ENCODE measurements at regions not wholly inside any gene's neighbourhood (a gene's known extent, or its start where the extent isn't known, plus 50 kb on each side); places are given as distances from the start of the nearest gene placed in this dataset.

- ChIA-PET POLR2A (no interaction called here), CTCF (no interaction called here)
- no peaks in the 10 kb centered on the region for H3K4me1 Mint-ChIP-seq
- H3K4me3 Mint-ChIP-seq = no peak overlapping the region
- no peak for DNase-seq
- no peaks in the 10 kb centered on the region for H3K36me3 Mint-ChIP-seq (ENCODE audit: low read depth)
- no peaks in the 10 kb centered on the region for H3K9me3 Mint-ChIP-seq
- no peak overlapping the region for H3K27ac Mint-ChIP-seq
- H3K27me3 Mint-ChIP-seq = no peaks in the 10 kb centered on the region
These were observed 85.9 kb upstream of the ZBTB20 start for GRCh38 chr3:115233021-115233420.

- Mint-ChIP-seq H3K36me3 (ENCODE audit: low read depth) (no peaks in the 10 kb centered on the region), H3K4me3 (no peak overlapping the region), H3K27ac (no peak overlapping the region), H3K9me3 (no peaks in the 10 kb centered on the region), H3K27me3 (no peaks in the 10 kb centered on the region), H3K4me1 (no peaks in the 10 kb centered on the region)
- ChIA-PET CTCF (no interaction called here), POLR2A (no interaction called here)
- no peak for DNase-seq
These were observed 89.4 kb upstream of the ZBTB20 start for GRCh38 chr3:115236496-115236895.

GRCh38 chr3:115239717-115240116 is 92.6 kb upstream of the ZBTB20 start:
- ChIA-PET CTCF (no interaction called here), POLR2A (no interaction called here)
- H3K4me3 Mint-ChIP-seq = no peak overlapping the region
- no peaks in the 10 kb centered on the region for H3K27me3 Mint-ChIP-seq
- no peak overlapping the region for H3K27ac Mint-ChIP-seq
- no peaks in the 10 kb centered on the region for H3K36me3 Mint-ChIP-seq (ENCODE audit: low read depth)
- H3K4me1 Mint-ChIP-seq = no peaks in the 10 kb centered on the region
- no peak for DNase-seq
- H3K9me3 Mint-ChIP-seq = no peaks in the 10 kb centered on the region

GRCh38 chr3:115244350-115244749 is 97.3 kb upstream of the ZBTB20 start:
- CTCF ChIA-PET = interaction anchor here (0.6 kb wide), 1 partner anchor 13 kb away, joined by 3 read pairs; no protein-coding TSS in a partner anchor
- no peak overlapping the region for H3K4me3 Mint-ChIP-seq
- H3K27me3 Mint-ChIP-seq = no peaks in the 10 kb centered on the region
- POLR2A ChIA-PET = no interaction called here
- H3K27ac Mint-ChIP-seq = no peak overlapping the region
- DNase-seq = no peak
- H3K4me1 Mint-ChIP-seq = no peaks in the 10 kb centered on the region
- H3K36me3 Mint-ChIP-seq (ENCODE audit: low read depth) = no peaks in the 10 kb centered on the region
- H3K9me3 Mint-ChIP-seq = no peaks in the 10 kb centered on the region

GRCh38 chr3:115245438-115245837 is 98.3 kb upstream of the ZBTB20 start:
- Mint-ChIP-seq H3K4me3 (no peak overlapping the region), H3K4me1 (no peaks in the 10 kb centered on the region), H3K36me3 (ENCODE audit: low read depth) (no peaks in the 10 kb centered on the region), H3K27me3 (no peaks in the 10 kb centered on the region), H3K27ac (no peak overlapping the region), H3K9me3 (no peaks in the 10 kb centered on the region)
- POLR2A ChIA-PET = no interaction called here
- no peak for DNase-seq
- CTCF ChIA-PET = no interaction called here

- Mint-ChIP-seq H3K27me3 (no peaks in the 10 kb centered on the region), H3K27ac (no peak overlapping the region), H3K9me3 (no peaks in the 10 kb centered on the region), H3K4me3 (no peak overlapping the region), H3K4me1 (no peaks in the 10 kb centered on the region), H3K36me3 (ENCODE audit: low read depth) (no peaks in the 10 kb centered on the region)
- no peak for DNase-seq
- ChIA-PET CTCF (interaction anchor here (1.0 kb wide), 1 partner anchor 10 kb away, joined by 3 read pairs; no protein-coding TSS in a partner anchor), POLR2A (no interaction called here)
These were observed 98.8 kb upstream of the ZBTB20 start for GRCh38 chr3:115245899-115246298.

GRCh38 chr3:115246461-115247020 is 99.5 kb upstream of the ZBTB20 start:
- Mint-ChIP-seq H3K4me3 (no peak overlapping the region), H3K27me3 (no peaks in the 10 kb centered on the region), H3K27ac (no peak overlapping the region), H3K9me3 (no peaks in the 10 kb centered on the region), H3K4me1 (no peaks in the 10 kb centered on the region), H3K36me3 (ENCODE audit: low read depth) (no peaks in the 10 kb centered on the region)
- DNase-seq = no peak
- POLR2A ChIA-PET = no interaction called here
- CTCF ChIA-PET = interaction anchor here (1.0 kb wide), 1 partner anchor 9 kb away, joined by 3 read pairs; no protein-coding TSS in a partner anchor

- CTCF ChIA-PET = no interaction called here
- H3K4me1 Mint-ChIP-seq = no peaks in the 10 kb centered on the region
- H3K27me3 Mint-ChIP-seq = no peaks in the 10 kb centered on the region
- H3K36me3 Mint-ChIP-seq (ENCODE audit: low read depth) = no peaks in the 10 kb centered on the region
- no peak overlapping the region for H3K27ac Mint-ChIP-seq
- DNase-seq = no peak
- no peak overlapping the region for H3K4me3 Mint-ChIP-seq
- POLR2A ChIA-PET = no interaction called here
- no peaks in the 10 kb centered on the region for H3K9me3 Mint-ChIP-seq
These were observed 101.2 kb upstream of the ZBTB20 start for GRCh38 chr3:115248274-115248673.

GRCh38 chr3:115251509-115251908 is 104.4 kb upstream of the ZBTB20 start:
- no peaks in the 10 kb centered on the region for H3K4me1 Mint-ChIP-seq
- H3K36me3 Mint-ChIP-seq (ENCODE audit: low read depth) = no peaks in the 10 kb centered on the region
- H3K27me3 Mint-ChIP-seq = no peaks in the 10 kb centered on the region
- peaks cover 5% of the 10 kb centered on the region for H3K9me3 Mint-ChIP-seq
- CTCF ChIA-PET = no interaction called here
- H3K4me3 Mint-ChIP-seq = no peak overlapping the region
- DNase-seq = no peak
- POLR2A ChIA-PET = no interaction called here
- no peak overlapping the region for H3K27ac Mint-ChIP-seq

- DNase-seq = no peak
- POLR2A ChIA-PET = no interaction called here
- Mint-ChIP-seq H3K27me3 (no peaks in the 10 kb centered on the region), H3K27ac (no peak overlapping the region), H3K4me1 (no peaks in the 10 kb centered on the region), H3K36me3 (ENCODE audit: low read depth) (no peaks in the 10 kb centered on the region), H3K9me3 (peaks cover 9% of the 10 kb centered on the region), H3K4me3 (no peak overlapping the region)
- CTCF ChIA-PET = no interaction called here
These were observed 105.6 kb upstream of the ZBTB20 start for GRCh38 chr3:115252679-115253078.

GRCh38 chr3:115254492-115255196 is 107.6 kb upstream of the ZBTB20 start:
- ChIA-PET CTCF (no interaction called here), POLR2A (no interaction called here)
- Mint-ChIP-seq H3K4me1 (no peaks in the 10 kb centered on the region), H3K9me3 (peaks cover 11% of the 10 kb centered on the region), H3K36me3 (ENCODE audit: low read depth) (no peaks in the 10 kb centered on the region), H3K27me3 (no peaks in the 10 kb centered on the region), H3K27ac (no peak overlapping the region), H3K4me3 (no peak overlapping the region)
- no peak for DNase-seq

- no peaks in the 10 kb centered on the region for H3K4me1 Mint-ChIP-seq
- POLR2A ChIA-PET = no interaction called here
- no peaks in the 10 kb centered on the region for H3K36me3 Mint-ChIP-seq (ENCODE audit: low read depth)
- no peak overlapping the region for H3K27ac Mint-ChIP-seq
- no peak overlapping the region for H3K4me3 Mint-ChIP-seq
- no peaks in the 10 kb centered on the region for H3K27me3 Mint-ChIP-seq
- H3K9me3 Mint-ChIP-seq = peaks cover 11% of the 10 kb centered on the region
- CTCF ChIA-PET = interaction anchor here (1.1 kb wide), 1 partner anchor 9 kb away, joined by 3 read pairs; no protein-coding TSS in a partner anchor
- no peak for DNase-seq
These were observed 108.1 kb upstream of the ZBTB20 start for GRCh38 chr3:115255197-115255585.

GRCh38 chr3:115270849-115271248 is 123.8 kb upstream of the ZBTB20 start:
- Mint-ChIP-seq H3K27me3 (peaks cover 2% of the 10 kb centered on the region), H3K4me1 (no peaks in the 10 kb centered on the region), H3K4me3 (no peak overlapping the region), H3K36me3 (ENCODE audit: low read depth) (no peaks in the 10 kb centered on the region), H3K9me3 (no peaks in the 10 kb centered on the region), H3K27ac (no peak overlapping the region)
- no peak for DNase-seq
- ChIA-PET CTCF (no interaction called here), POLR2A (no interaction called here)

Data from activated CD4-positive, alpha-beta T cell treated with anti-CD3 and anti-CD28 coated beads, Interleukin-2, amount 10 ng/mL, durations not matched to agents 7 days and 5 days (primary cell).